AG09309 (cell line): ENCODE measurements at regions not wholly inside any gene's neighbourhood (a gene's known extent, or its start where the extent isn't known, plus 50 kb on each side); places are given as distances from the start of the nearest gene placed in this dataset.

Experiments used
- DNase-seq: peaks from one replicate; pipeline ENCODE4 v3.0.0-alpha.2; 2010; ENCODE audit warnings: low read depth
- H3K4me3 ChIP-seq: 2 replicates; pipeline ENCODE4 v1.5.1; 2011; ENCODE audit warnings: mild to moderate bottlenecking, low read depth, low read length, moderate library complexity; ENCODE audit not compliant: control insufficient read depth
- CTCF ChIP-seq: IDR thresholded peaks from 2 replicates; pipeline ENCODE4 v1.5.1; 2011; ENCODE audit warnings: mild to moderate bottlenecking, low read depth, low read length, inconsistent platforms; ENCODE audit not compliant: insufficient read depth, control insufficient read depth; ENCODE audit errors: missing control alignments

GRCh38 chr4:144509088-144510015 is 136.6 kb upstream of the HHIP start:
- TF ChIP-seq CTCF, result no peak
- no peak for DNase-seq
- H3K4me3 ChIP-seq, result no peak overlapping the region

GRCh38 chr4:144514736-144515135 is 131.2 kb upstream of the HHIP start:
- no peak overlapping the region for H3K4me3 ChIP-seq
- TF ChIP-seq CTCF, result no peak

GRCh38 chr4:144518181-144518895 is 127.6 kb upstream of the HHIP start:
- H3K4me3 ChIP-seq, result no peak overlapping the region
- DNase-seq, result no peak
- no peak for TF ChIP-seq CTCF

More at GRCh38 chr4:144514736-144515135, 131.2 kb upstream of the HHIP start:
- DNase-seq, result no peak

GRCh38 chr4:144531841-144532240 is 114.1 kb upstream of the HHIP start:
- no peak overlapping the region for H3K4me3 ChIP-seq
- DNase-seq, result no peak
- TF ChIP-seq CTCF, result no peak

- no peak for TF ChIP-seq CTCF
- DNase-seq, result no peak
- no peak overlapping the region for H3K4me3 ChIP-seq
Observed at GRCh38 chr4:144547678-144548298, 98.2 kb upstream of the HHIP start.

- no peak for TF ChIP-seq CTCF
- no peak for DNase-seq
- H3K4me3 ChIP-seq, result no peak overlapping the region
Observed at GRCh38 chr4:144556636-144557035, 89.3 kb upstream of the HHIP start.
